ENCODE measurements at regions not wholly inside any gene's neighbourhood (a gene's known extent, or its start where the extent isn't known, plus 50 kb on each side); places are given as distances from the start of the nearest gene placed in this dataset.

DNA sequence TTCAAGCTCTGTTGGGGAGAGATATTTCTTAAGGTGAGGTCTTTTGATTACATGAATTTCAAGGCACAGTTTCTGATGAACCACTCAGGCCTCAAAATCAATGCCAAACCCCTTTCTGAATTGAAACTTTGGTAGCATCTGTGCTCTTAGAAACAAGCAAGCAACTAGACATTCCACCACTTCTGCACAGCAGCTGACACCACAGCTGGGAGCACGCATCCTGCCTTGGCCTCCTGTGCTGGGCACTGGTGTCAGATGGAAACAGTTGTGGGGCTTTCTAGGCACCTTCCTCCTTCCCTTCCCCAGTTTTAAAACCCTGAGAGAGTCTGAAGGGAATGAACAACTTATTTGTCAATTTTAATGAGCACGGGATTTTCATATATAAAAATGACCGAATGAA lies 360.2 kb downstream of the ADGRL2 start:
- no peak for DNase-seq (ENCODE audit: low read depth)
- TF ChIP-seq, protein P1, sequence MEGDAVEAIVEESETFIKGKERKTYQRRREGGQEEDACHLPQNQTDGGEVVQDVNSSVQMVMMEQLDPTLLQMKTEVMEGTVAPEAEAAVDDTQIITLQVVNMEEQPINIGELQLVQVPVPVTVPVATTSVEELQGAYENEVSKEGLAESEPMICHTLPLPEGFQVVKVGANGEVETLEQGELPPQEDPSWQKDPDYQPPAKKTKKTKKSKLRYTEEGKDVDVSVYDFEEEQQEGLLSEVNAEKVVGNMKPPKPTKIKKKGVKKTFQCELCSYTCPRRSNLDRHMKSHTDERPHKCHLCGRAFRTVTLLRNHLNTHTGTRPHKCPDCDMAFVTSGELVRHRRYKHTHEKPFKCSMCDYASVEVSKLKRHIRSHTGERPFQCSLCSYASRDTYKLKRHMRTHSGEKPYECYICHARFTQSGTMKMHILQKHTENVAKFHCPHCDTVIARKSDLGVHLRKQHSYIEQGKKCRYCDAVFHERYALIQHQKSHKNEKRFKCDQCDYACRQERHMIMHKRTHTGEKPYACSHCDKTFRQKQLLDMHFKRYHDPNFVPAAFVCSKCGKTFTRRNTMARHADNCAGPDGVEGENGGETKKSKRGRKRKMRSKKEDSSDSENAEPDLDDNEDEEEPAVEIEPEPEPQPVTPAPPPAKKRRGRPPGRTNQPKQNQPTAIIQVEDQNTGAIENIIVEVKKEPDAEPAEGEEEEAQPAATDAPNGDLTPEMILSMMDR (IDR thresholded peaks at IDR 0.05; ENCODE audit: insufficient read depth, low read length), result no peak
- H3K4me3 ChIP-seq (ENCODE audit: low read depth, low read length), result no peak overlapping the region

DNA sequence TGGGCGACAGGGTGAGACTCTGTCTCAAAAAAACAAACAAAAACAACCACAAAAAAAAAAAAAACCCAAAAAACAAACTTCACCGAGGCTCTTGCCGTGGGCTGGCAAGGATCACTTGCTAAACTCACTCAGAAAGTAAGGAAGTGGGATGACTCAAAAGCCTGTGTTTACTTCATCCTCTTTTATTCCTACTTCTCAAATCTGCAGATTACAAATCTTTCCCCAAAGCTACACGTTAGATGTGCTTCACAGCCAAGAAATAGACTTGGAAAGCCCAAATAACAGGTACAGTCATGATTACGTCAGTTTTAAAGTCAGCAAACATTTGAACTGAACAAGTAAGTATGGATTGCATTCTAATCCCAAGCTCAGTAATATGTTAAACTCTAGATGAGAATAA lies 359.3 kb downstream of the ADGRL2 start:
- DNase-seq (ENCODE audit: low read depth), result peak; percentile 68

DNA sequence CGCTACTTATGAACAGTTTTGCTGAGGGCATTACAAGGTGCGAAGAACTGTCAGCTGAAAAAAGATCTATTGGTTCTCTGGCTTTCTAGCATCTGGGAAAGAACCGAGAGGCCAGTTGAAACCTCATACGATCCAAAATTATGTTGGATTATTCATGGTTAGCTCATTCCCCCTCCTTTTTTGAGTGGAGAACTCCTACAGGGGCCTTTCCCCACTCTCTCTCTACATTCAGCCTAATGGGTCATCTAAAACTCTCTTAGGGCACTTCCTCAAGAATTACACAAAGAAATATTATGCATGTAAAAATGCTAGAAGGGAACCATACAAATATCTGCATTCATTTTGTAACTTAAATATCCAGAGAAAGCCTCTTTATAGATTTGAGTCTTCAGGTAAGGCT lies 358.2 kb downstream of the ADGRL2 start:
- DNase-seq (ENCODE audit: low read depth), result no peak
- TF ChIP-seq, protein P1 (IDR thresholded peaks at IDR 0.05; ENCODE audit: insufficient read depth, low read length), result no peak
- H3K4me3 ChIP-seq (ENCODE audit: low read depth, low read length), result no peak overlapping the region

More for the DNA sequence above, 359.3 kb downstream of the ADGRL2 start:
- H3K4me3 ChIP-seq (ENCODE audit: low read depth, low read length), result no peak overlapping the region
- TF ChIP-seq, protein P1 (IDR thresholded peaks at IDR 0.05; ENCODE audit: insufficient read depth, low read length), result no peak

DNA sequence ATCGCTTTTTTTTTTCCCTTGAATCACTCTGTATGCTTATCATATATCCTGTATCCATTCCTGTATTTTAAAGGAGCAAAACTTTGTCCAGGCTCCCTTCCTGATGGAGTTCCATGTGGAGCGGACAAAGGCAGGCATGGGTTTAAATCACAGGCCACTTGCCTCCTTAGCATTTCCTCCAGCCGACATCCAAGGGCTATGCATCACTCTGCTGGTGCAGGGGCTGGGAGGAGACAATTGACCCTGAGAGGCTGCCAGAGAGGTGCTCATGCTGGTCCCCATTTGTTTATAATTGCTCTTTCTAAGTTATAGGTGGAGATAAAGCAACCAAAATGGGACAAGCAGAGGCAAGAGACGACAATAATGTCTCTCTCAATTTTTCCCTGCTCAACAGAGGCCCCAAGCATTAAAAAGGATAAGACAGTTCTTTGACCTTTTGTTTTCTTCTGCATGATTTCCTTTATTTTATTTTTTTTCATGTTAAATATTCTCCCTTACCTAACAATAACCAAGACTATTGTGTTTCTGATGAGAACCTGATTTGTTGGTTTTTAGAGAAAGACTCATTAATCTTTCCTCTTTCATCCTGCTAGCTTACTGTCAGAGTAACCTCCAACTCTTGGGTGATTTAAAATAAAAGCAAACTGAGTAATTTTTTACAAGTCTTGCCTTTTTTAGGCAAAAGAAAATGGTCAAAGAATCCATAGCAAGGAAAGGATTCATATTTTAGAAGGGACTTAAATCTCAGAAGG lies 353.7 kb downstream of the ADGRL2 start:
- no peak overlapping the region for H3K4me3 ChIP-seq (ENCODE audit: low read depth, low read length)
- TF ChIP-seq, protein P1 (IDR thresholded peaks at IDR 0.05; ENCODE audit: insufficient read depth, low read length), result no peak
- no peak for DNase-seq (ENCODE audit: low read depth)

DNA sequence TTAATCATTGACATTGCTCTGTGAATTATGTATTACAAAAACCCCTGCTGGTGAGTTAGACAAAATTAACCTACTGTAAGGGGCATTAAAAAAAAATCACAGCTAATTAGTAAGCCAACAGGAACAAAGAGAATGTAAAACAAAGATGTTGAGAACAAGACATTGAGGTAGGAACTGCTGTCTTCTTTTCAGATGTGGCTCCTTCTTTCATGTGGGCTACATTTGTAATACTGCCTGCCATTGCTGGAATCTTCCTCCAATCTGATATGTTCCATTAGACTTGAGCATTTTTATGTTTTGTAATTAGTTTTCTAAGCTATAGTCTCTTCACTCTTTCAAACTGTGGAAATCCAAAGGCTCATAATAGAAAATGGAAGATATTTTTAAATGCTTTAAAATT lies 353.0 kb downstream of the ADGRL2 start:
- TF ChIP-seq, protein P1 (IDR thresholded peaks at IDR 0.05; ENCODE audit: insufficient read depth, low read length), result no peak

DNA sequence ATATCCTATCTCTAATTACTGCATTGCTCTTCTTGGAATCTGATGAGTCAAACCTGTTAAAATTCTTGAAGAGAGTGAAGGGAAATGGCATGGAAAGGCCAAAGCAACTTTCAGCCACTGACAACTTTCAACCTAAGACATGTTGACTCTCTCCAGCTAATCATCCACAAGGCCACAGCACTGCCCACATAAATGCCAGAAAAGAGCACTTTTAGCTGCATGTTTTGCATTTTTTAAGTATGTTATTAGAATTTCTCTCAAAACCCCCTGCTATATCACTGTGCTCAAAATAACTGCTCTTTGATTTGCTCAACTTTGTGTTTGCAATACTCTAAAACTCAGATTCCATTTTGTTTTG lies 352.5 kb downstream of the ADGRL2 start:
- TF ChIP-seq, protein P1 (IDR thresholded peaks at IDR 0.05; ENCODE audit: insufficient read depth, low read length), result no peak
- H3K4me3 ChIP-seq (ENCODE audit: low read depth, low read length), result no peak overlapping the region
- DNase-seq (ENCODE audit: low read depth), result peak; percentile 14

More for the DNA sequence above, 353.0 kb downstream of the ADGRL2 start:
- no peak for DNase-seq (ENCODE audit: low read depth)
- H3K4me3 ChIP-seq (ENCODE audit: low read depth, low read length), result no peak overlapping the region
